ENCODE measurements at regions not wholly inside any gene's neighbourhood (a gene's known extent, or its start where the extent isn't known, plus 50 kb on each side); places are given as distances from the start of the nearest gene placed in this dataset.

- no peaks in the 10 kb centered on the region for H3K79me1 ChIP-seq (ENCODE audit: low read depth, low read length)
- H3K4me2 ChIP-seq (ENCODE audit: insufficient read depth, low read length, poor library complexity, severe bottlenecking) = no peak overlapping the region
- no peak overlapping the region for H3K9ac ChIP-seq (ENCODE audit: low read depth, low read length, poor library complexity)
- H2AK5ac ChIP-seq (ENCODE audit: low read depth, low read length) = no peak overlapping the region
- no peaks in the 10 kb centered on the region for H3K27me3 ChIP-seq (ENCODE audit: control insufficient read depth in 3 of 3, insufficient read depth in 3 of 3, low read depth in 1 of 3, low read length in 3 of 3)
- H3K18ac ChIP-seq (ENCODE audit: low read length) = no peak overlapping the region
- H3K4me3 ChIP-seq (ENCODE audit: low read length in 2 of 2) = no peak overlapping the region
- H2BK120ac ChIP-seq (ENCODE audit: low read depth, low read length) = no peak overlapping the region
- no peak for DNase-seq (ENCODE audit: low spot score)
- H3K23ac ChIP-seq (ENCODE audit: low read depth, low read length, poor library complexity) = no peak overlapping the region
- no peaks in the 10 kb centered on the region for H3K9me3 ChIP-seq (replicated peaks in 1 of 2; ENCODE audit: control insufficient read depth in 2 of 2, insufficient read depth in 1 of 2, low read depth in 1 of 2, low read length in 2 of 2)
- H3K14ac ChIP-seq (ENCODE audit: low read length) = no peak overlapping the region
- no peak overlapping the region for H3K4ac ChIP-seq (ENCODE audit: low read length)
- no CpG with 5 or more reads among the region's 2 CpGs for WGBS, 2 donors (ENCODE audit: extremely low coverage in 2 of 2, insufficient read length in 2 of 2, insufficient replicate concordance in 1 of 2)
- no peak overlapping the region for H2BK15ac ChIP-seq (ENCODE audit: low read length)
- H4K8ac ChIP-seq (ENCODE audit: low read depth, low read length) = no peak overlapping the region
- no peaks in the 10 kb centered on the region for H3K4me1 ChIP-seq (ENCODE audit: control insufficient read depth in 2 of 2, insufficient read depth in 1 of 2, low read depth in 1 of 2, low read length in 2 of 2)
- H3K27ac ChIP-seq (replicated peaks; ENCODE audit: low read length) = no peak overlapping the region
- H4K91ac ChIP-seq (ENCODE audit: low read depth, low read length, poor library complexity) = no peak overlapping the region
- H2BK12ac ChIP-seq (ENCODE audit: low read length) = no peak overlapping the region
- no peak overlapping the region for H2BK5ac ChIP-seq (ENCODE audit: low read length)
- H3K36me3 ChIP-seq (replicated peaks in 1 of 2; ENCODE audit: control insufficient read depth in 2 of 2, insufficient read depth in 2 of 2, low read length in 2 of 2) = no peaks in the 10 kb centered on the region
- H2AFZ ChIP-seq (ENCODE audit: low read length) = no peak overlapping the region
These were observed 110.5 kb upstream of the TACR1 start for GRCh38 chr2:75309596-75310463.

- no CpG with 5 or more reads among the region's 1 CpG for WGBS, 2 donors (ENCODE audit: extremely low coverage in 2 of 2, insufficient read length in 2 of 2, insufficient replicate concordance in 1 of 2)
- H3K27me3 ChIP-seq (ENCODE audit: control insufficient read depth in 3 of 3, insufficient read depth in 3 of 3, low read depth in 1 of 3, low read length in 3 of 3) = no peaks in the 10 kb centered on the region
- no peak for DNase-seq (ENCODE audit: low spot score)
These were observed 103.9 kb upstream of the TACR1 start for GRCh38 chr2:75303227-75303626.

GRCh38 chr2:75294362-75294761 lies 95.0 kb upstream of the TACR1 start:
- Histone ChIP-seq H2BK15ac (ENCODE audit: low read length) (no peak overlapping the region), H2AFZ (ENCODE audit: low read length) (no peak overlapping the region), H2BK5ac (ENCODE audit: low read length) (no peak overlapping the region), H4K91ac (ENCODE audit: low read depth, low read length, poor library complexity) (no peak overlapping the region), H3K4me2 (ENCODE audit: insufficient read depth, low read length, poor library complexity, severe bottlenecking) (no peak overlapping the region), H3K36me3 (replicated peaks in 1 of 2; ENCODE audit: control insufficient read depth in 2 of 2, insufficient read depth in 2 of 2, low read length in 2 of 2) (no peaks in the 10 kb centered on the region), H4K8ac (ENCODE audit: low read depth, low read length) (no peak overlapping the region), H2BK120ac (ENCODE audit: low read depth, low read length) (no peak overlapping the region), H3K14ac (ENCODE audit: low read length) (no peak overlapping the region), H3K4me3 (ENCODE audit: low read length in 2 of 2) (no peak overlapping the region), H3K18ac (ENCODE audit: low read length) (no peak overlapping the region), H3K27ac (replicated peaks; ENCODE audit: low read length) (no peak overlapping the region), H2AK5ac (ENCODE audit: low read depth, low read length) (no peak overlapping the region), H3K4me1 (ENCODE audit: control insufficient read depth in 2 of 2, insufficient read depth in 1 of 2, low read depth in 1 of 2, low read length in 2 of 2) (no peaks in the 10 kb centered on the region), H3K23ac (ENCODE audit: low read depth, low read length, poor library complexity) (no peak overlapping the region), H3K9me3 (replicated peaks in 1 of 2; ENCODE audit: control insufficient read depth in 2 of 2, insufficient read depth in 1 of 2, low read depth in 1 of 2, low read length in 2 of 2) (no peaks in the 10 kb centered on the region), H3K4ac (ENCODE audit: low read length) (no peak overlapping the region), H3K79me1 (ENCODE audit: low read depth, low read length) (peaks cover 2% of the 10 kb centered on the region), H3K9ac (ENCODE audit: low read depth, low read length, poor library complexity) (no peak overlapping the region), H2BK12ac (ENCODE audit: low read length) (no peak overlapping the region), H3K27me3 (ENCODE audit: control insufficient read depth in 3 of 3, insufficient read depth in 3 of 3, low read depth in 1 of 3, low read length in 3 of 3) (no peaks in the 10 kb centered on the region)
- WGBS, 2 donors (ENCODE audit: extremely low coverage in 2 of 2, insufficient read length in 2 of 2, insufficient replicate concordance in 1 of 2) = no CpG with 5 or more reads among the region's 1 CpG
- no peak for DNase-seq (ENCODE audit: low spot score)

More at GRCh38 chr2:75303227-75303626, 103.9 kb upstream of the TACR1 start:
- Histone ChIP-seq H3K4me1 (ENCODE audit: control insufficient read depth in 2 of 2, insufficient read depth in 1 of 2, low read depth in 1 of 2, low read length in 2 of 2) (no peaks in the 10 kb centered on the region), H3K79me1 (ENCODE audit: low read depth, low read length) (no peaks in the 10 kb centered on the region), H4K91ac (ENCODE audit: low read depth, low read length, poor library complexity) (no peak overlapping the region), H2BK12ac (ENCODE audit: low read length) (no peak overlapping the region), H3K4ac (ENCODE audit: low read length) (no peak overlapping the region), H3K27ac (replicated peaks; ENCODE audit: low read length) (no peak overlapping the region), H2BK5ac (ENCODE audit: low read length) (no peak overlapping the region), H3K4me3 (ENCODE audit: low read length in 2 of 2) (no peak overlapping the region), H2AFZ (ENCODE audit: low read length) (no peak overlapping the region), H3K23ac (ENCODE audit: low read depth, low read length, poor library complexity) (no peak overlapping the region), H2BK15ac (ENCODE audit: low read length) (no peak overlapping the region), H3K4me2 (ENCODE audit: insufficient read depth, low read length, poor library complexity, severe bottlenecking) (no peak overlapping the region), H3K36me3 (replicated peaks in 1 of 2; ENCODE audit: control insufficient read depth in 2 of 2, insufficient read depth in 2 of 2, low read length in 2 of 2) (no peaks in the 10 kb centered on the region), H3K9ac (ENCODE audit: low read depth, low read length, poor library complexity) (no peak overlapping the region), H3K9me3 (replicated peaks in 1 of 2; ENCODE audit: control insufficient read depth in 2 of 2, insufficient read depth in 1 of 2, low read depth in 1 of 2, low read length in 2 of 2) (no peaks in the 10 kb centered on the region), H3K14ac (ENCODE audit: low read length) (no peak overlapping the region), H4K8ac (ENCODE audit: low read depth, low read length) (no peak overlapping the region), H2AK5ac (ENCODE audit: low read depth, low read length) (no peak overlapping the region), H2BK120ac (ENCODE audit: low read depth, low read length) (no peak overlapping the region), H3K18ac (ENCODE audit: low read length) (no peak overlapping the region)

- no peak overlapping the region for H3K4ac ChIP-seq (ENCODE audit: low read length)
- H2BK12ac ChIP-seq (ENCODE audit: low read length) = no peak overlapping the region
- no CpG with 5 or more reads among the region's 1 CpG for WGBS, 2 donors (ENCODE audit: extremely low coverage in 2 of 2, insufficient read length in 2 of 2, insufficient replicate concordance in 1 of 2)
- H3K4me2 ChIP-seq (ENCODE audit: insufficient read depth, low read length, poor library complexity, severe bottlenecking) = no peak overlapping the region
- peaks cover 2% of the 10 kb centered on the region for H3K79me1 ChIP-seq (ENCODE audit: low read depth, low read length)
- no peak overlapping the region for H3K9ac ChIP-seq (ENCODE audit: low read depth, low read length, poor library complexity)
- H3K4me1 ChIP-seq (ENCODE audit: control insufficient read depth in 2 of 2, insufficient read depth in 1 of 2, low read depth in 1 of 2, low read length in 2 of 2) = no peaks in the 10 kb centered on the region
- H3K27me3 ChIP-seq (ENCODE audit: control insufficient read depth in 3 of 3, insufficient read depth in 3 of 3, low read depth in 1 of 3, low read length in 3 of 3) = no peaks in the 10 kb centered on the region
- no peak overlapping the region for H2AFZ ChIP-seq (ENCODE audit: low read length)
- H4K91ac ChIP-seq (ENCODE audit: low read depth, low read length, poor library complexity) = no peak overlapping the region
- DNase-seq (ENCODE audit: low spot score) = no peak
- H2BK5ac ChIP-seq (ENCODE audit: low read length) = no peak overlapping the region
- H4K8ac ChIP-seq (ENCODE audit: low read depth, low read length) = no peak overlapping the region
- no peaks in the 10 kb centered on the region for H3K9me3 ChIP-seq (replicated peaks in 1 of 2; ENCODE audit: control insufficient read depth in 2 of 2, insufficient read depth in 1 of 2, low read depth in 1 of 2, low read length in 2 of 2)
- H2BK120ac ChIP-seq (ENCODE audit: low read depth, low read length) = no peak overlapping the region
- H2AK5ac ChIP-seq (ENCODE audit: low read depth, low read length) = no peak overlapping the region
- no peak overlapping the region for H3K27ac ChIP-seq (replicated peaks; ENCODE audit: low read length)
- no peak overlapping the region for H3K14ac ChIP-seq (ENCODE audit: low read length)
- no peak overlapping the region for H3K4me3 ChIP-seq (ENCODE audit: low read length in 2 of 2)
- no peak overlapping the region for H3K23ac ChIP-seq (ENCODE audit: low read depth, low read length, poor library complexity)
- no peak overlapping the region for H2BK15ac ChIP-seq (ENCODE audit: low read length)
- H3K18ac ChIP-seq (ENCODE audit: low read length) = no peak overlapping the region
- H3K36me3 ChIP-seq (replicated peaks in 1 of 2; ENCODE audit: control insufficient read depth in 2 of 2, insufficient read depth in 2 of 2, low read length in 2 of 2) = no peaks in the 10 kb centered on the region
These were observed 93.5 kb upstream of the TACR1 start for GRCh38 chr2:75292826-75293225.
